H9 (cell line): ENCODE measurements at regions not wholly inside any gene's neighbourhood (a gene's known extent, or its start where the extent isn't known, plus 50 kb on each side); places are given as distances from the start of the nearest gene placed in this dataset.

Source experiments
- DNase-seq: peaks from one replicate; pipeline ENCODE4 v3.0.0-alpha.2; 2017
- H2AFZ ChIP-seq: one replicate; pipeline ENCODE4 v1.6.1; 2013; ENCODE audit warnings: mild to moderate bottlenecking, low read length, control low read depth, moderate library complexity
- H2AK5ac ChIP-seq: 2 replicates; pipeline ENCODE4 v1.6.1; 2013; ENCODE audit warnings: low read length, control low read depth, mixed read lengths; ENCODE audit not compliant: insufficient read length
- H2BK120ac ChIP-seq: one replicate; pipeline ENCODE4 v1.6.1; 2013; ENCODE audit warnings: low read depth, mild to moderate bottlenecking, low read length, control low read depth, inconsistent platforms; ENCODE audit not compliant: poor library complexity, severe bottlenecking
- H2BK12ac ChIP-seq: 2 replicates; pipeline ENCODE4 v1.6.1; 2013; ENCODE audit warnings: low read length, control low read depth, mixed read lengths, low read depth; ENCODE audit not compliant: insufficient read length
- H2BK15ac ChIP-seq: 2 replicates; pipeline ENCODE4 v1.6.1; 2013; ENCODE audit warnings: low read depth, low read length, control low read depth
- H2BK20ac ChIP-seq: one replicate; pipeline ENCODE4 v1.6.1; 2013; ENCODE audit warnings: low read depth, mild to moderate bottlenecking, low read length, control low read depth, inconsistent platforms; ENCODE audit not compliant: poor library complexity, severe bottlenecking
- H2BK5ac ChIP-seq: 2 replicates; pipeline ENCODE4 v1.6.1; 2013; ENCODE audit warnings: low read length, control low read depth, mixed read lengths; ENCODE audit not compliant: insufficient read length
- H3K14ac ChIP-seq: 2 replicates; pipeline ENCODE4 v1.6.1; 2013; ENCODE audit warnings: low read length, control low read depth; ENCODE audit not compliant: insufficient read depth
- H3K18ac ChIP-seq: 2 replicates; pipeline ENCODE4 v1.6.1; 2013; ENCODE audit warnings: low read depth, mild to moderate bottlenecking, mixed read lengths, low read length, control low read depth; ENCODE audit not compliant: insufficient read length
- H3K23ac ChIP-seq: 2 replicates; pipeline ENCODE4 v1.6.1; 2013; ENCODE audit warnings: low read length, control low read depth, mixed read lengths, low read depth; ENCODE audit not compliant: insufficient read length
- H3K23me2 ChIP-seq: 2 replicates; pipeline ENCODE4 v1.6.1; 2013; ENCODE audit warnings: low read depth, mild to moderate bottlenecking, mixed read lengths, low read length, control low read depth; ENCODE audit not compliant: insufficient read length, poor library complexity, severe bottlenecking
- H3K27ac ChIP-seq: 2 replicates; pipeline ENCODE4 v1.5.1; 2013; ENCODE audit warnings: low read length, control low read depth, mixed read lengths, low read depth; ENCODE audit not compliant: insufficient read length
- H3K27me3 ChIP-seq: 2 replicates; pipeline ENCODE4 v1.6.1; 2013; ENCODE audit warnings: low read length, control low read depth, inconsistent platforms; ENCODE audit not compliant: insufficient read depth
- H3K4ac ChIP-seq: 2 replicates; pipeline ENCODE4 v1.6.1; 2013; ENCODE audit warnings: low read depth, mild to moderate bottlenecking, control low read depth, inconsistent platforms, low read length, moderate library complexity
- H3K4me1 ChIP-seq: 2 replicates; pipeline ENCODE4 v1.6.1; 2013; ENCODE audit warnings: low read length, control low read depth, inconsistent platforms; ENCODE audit not compliant: insufficient read depth
- H3K4me2 ChIP-seq: 2 replicates; pipeline ENCODE4 v1.6.1; 2013; ENCODE audit warnings: low read length, control low read depth, mixed read lengths; ENCODE audit not compliant: insufficient read length, insufficient read depth
- H3K56ac ChIP-seq: 2 replicates; pipeline ENCODE4 v1.6.1; 2013; ENCODE audit warnings: low read depth, mild to moderate bottlenecking, mixed read lengths, low read length, control low read depth; ENCODE audit not compliant: insufficient read length
- H3K79me1 ChIP-seq: 2 replicates; pipeline ENCODE4 v1.6.1; 2013; ENCODE audit warnings: low read depth, mild to moderate bottlenecking, moderate library complexity, low read length, control low read depth, inconsistent platforms; ENCODE audit not compliant: insufficient read depth, poor library complexity, severe bottlenecking
- H3K79me2 ChIP-seq: 2 replicates; pipeline ENCODE4 v1.6.1; 2013; ENCODE audit warnings: low read length, control low read depth, inconsistent platforms; ENCODE audit not compliant: insufficient read depth
- H3K9ac ChIP-seq: 2 replicates; pipeline ENCODE4 v1.6.1; 2013; ENCODE audit warnings: low read length, control low read depth, mixed read lengths; ENCODE audit not compliant: insufficient read length; ENCODE audit errors: extremely low read depth
- H3K9me3 ChIP-seq: one replicate; pipeline ENCODE4 v1.6.1; 2013; ENCODE audit warnings: low read depth, low read length, inconsistent platforms; ENCODE audit not compliant: control insufficient read depth
- H3T11ph ChIP-seq: one replicate; pipeline ENCODE4 v1.6.1; 2013; ENCODE audit warnings: mild to moderate bottlenecking, low read length, control low read depth, inconsistent platforms
- H4K20me1 ChIP-seq: one replicate; pipeline ENCODE4 v1.6.1; 2013; ENCODE audit not compliant: control insufficient read depth, insufficient read length, insufficient read depth
- H4K5ac ChIP-seq: 2 replicates; pipeline ENCODE4 v1.6.1; 2013; ENCODE audit warnings: low read depth, mild to moderate bottlenecking, mixed read lengths, low read length, control low read depth; ENCODE audit not compliant: insufficient read length
- H4K8ac ChIP-seq: replicated peaks from 2 replicates; pipeline ENCODE4 v1.6.1; 2013; ENCODE audit warnings: low read length, control low read depth, mixed read lengths, low read depth; ENCODE audit not compliant: insufficient read length
- H4K91ac ChIP-seq: 2 replicates; pipeline ENCODE4 v1.6.1; 2013; ENCODE audit warnings: low read depth, mild to moderate bottlenecking, moderate library complexity, mixed read lengths, low read length, control low read depth; ENCODE audit not compliant: insufficient read length
- H3K27ac Mint-ChIP-seq, 3 experiments: 2 replicates in 2 of 3; 3 replicates in 1 of 3; pipeline ENCODE4 v1.8.0; 2020 to 2021; ENCODE audit warnings: mixed read lengths in 3 of 3, mild to moderate bottlenecking in 1 of 3, moderate library complexity in 1 of 3
- H3K27me3 Mint-ChIP-seq: 2 replicates; pipeline ENCODE4 v1.8.0; 2021; ENCODE audit warnings: low read depth, mild to moderate bottlenecking, moderate library complexity, mixed read lengths
- H3K36me3 Mint-ChIP-seq, 3 experiments: 2 replicates in 2 of 3; 3 replicates in 1 of 3; pipeline ENCODE4 v1.8.0; 2020 to 2021; ENCODE audit warnings: low read depth in 3 of 3, mixed read lengths in 3 of 3; ENCODE audit not compliant: insufficient read depth in 1 of 3
- H3K4me1 Mint-ChIP-seq, 2 experiments: 2 replicates each; pipeline ENCODE4 v1.8.0; 2020; ENCODE audit warnings: mixed read lengths in 2 of 2
- H3K4me3 Mint-ChIP-seq, 2 experiments: 2 replicates in 1 of 2; 3 replicates in 1 of 2; pipeline ENCODE4 v1.8.0; 2020 to 2021; ENCODE audit warnings: mild to moderate bottlenecking in 2 of 2, mixed read lengths in 2 of 2, moderate library complexity in 1 of 2
- H3K9me3 Mint-ChIP-seq, 2 experiments: 2 replicates in 1 of 2; 3 replicates in 1 of 2; pipeline ENCODE4 v1.8.0; 2020; ENCODE audit warnings: mild to moderate bottlenecking in 2 of 2, mixed read lengths in 2 of 2, moderate library complexity in 1 of 2
- WGBS: extraction: QIAGEN DNeasy Blood & Tissue Kit; methylation state at CpG from one replicate; pipeline ENCODE4 v1.1.7; 2013; ENCODE audit warnings: missing lambda C conversion rate, low lambda C conversion rate, mixed read lengths; ENCODE audit not compliant: insufficient read length; ENCODE audit errors: extremely low coverage; 5-methylcytosine and 5-hydroxymethylcytosine counted together
- TF ChIP-seq, protein P1 (sequence below): fragments of 200-600 bp; sonication (generic); conservative IDR thresholded peaks from 3 replicates; pipeline ENCODE4 v1.8.0; 2021; ENCODE audit warnings: antibody characterized with exemption, mild to moderate bottlenecking

GRCh38 chr4:138665851-138666250 lies 349.7 kb upstream of the NOCT start:
- no peaks in the 10 kb centered on the region for H3K9me3 ChIP-seq
- Mint-ChIP-seq H3K27me3 (peaks cover 4% of the 10 kb centered on the region), H3K27ac (no peak overlapping the region), H3K9me3 (no peaks in the 10 kb centered on the region), H3K4me3 (no peak overlapping the region), H3K36me3 (peaks cover 0 to 4% (median 0%) of the 10 kb centered on the region in 3 experiments; a peak in 3 of 7 replicates), H3K4me1 (peaks cover 8 to 13% of the 10 kb centered on the region in 2 experiments)
- no peak overlapping the region for H3K56ac ChIP-seq
- H3K4ac ChIP-seq = no peak overlapping the region
- no peak overlapping the region for H3K4me2 ChIP-seq
- H3K79me1 ChIP-seq = no peaks in the 10 kb centered on the region
- no peak overlapping the region for H2BK15ac ChIP-seq
- no CpG with 5 or more reads among the region's 4 CpGs for WGBS
- no peak overlapping the region for H2AFZ ChIP-seq
- no peaks in the 10 kb centered on the region for H3K27me3 ChIP-seq
- H3K23ac ChIP-seq = no peak overlapping the region
- no peak overlapping the region for H4K91ac ChIP-seq
- no peak for DNase-seq
- no peak overlapping the region for H2AK5ac ChIP-seq
- H3K14ac ChIP-seq = no peak overlapping the region
- no peak overlapping the region for H4K5ac ChIP-seq
- H4K20me1 ChIP-seq = no peaks in the 10 kb centered on the region
- H3T11ph ChIP-seq = no peak overlapping the region
- H3K18ac ChIP-seq = no peak overlapping the region
- TF ChIP-seq, protein P1, sequence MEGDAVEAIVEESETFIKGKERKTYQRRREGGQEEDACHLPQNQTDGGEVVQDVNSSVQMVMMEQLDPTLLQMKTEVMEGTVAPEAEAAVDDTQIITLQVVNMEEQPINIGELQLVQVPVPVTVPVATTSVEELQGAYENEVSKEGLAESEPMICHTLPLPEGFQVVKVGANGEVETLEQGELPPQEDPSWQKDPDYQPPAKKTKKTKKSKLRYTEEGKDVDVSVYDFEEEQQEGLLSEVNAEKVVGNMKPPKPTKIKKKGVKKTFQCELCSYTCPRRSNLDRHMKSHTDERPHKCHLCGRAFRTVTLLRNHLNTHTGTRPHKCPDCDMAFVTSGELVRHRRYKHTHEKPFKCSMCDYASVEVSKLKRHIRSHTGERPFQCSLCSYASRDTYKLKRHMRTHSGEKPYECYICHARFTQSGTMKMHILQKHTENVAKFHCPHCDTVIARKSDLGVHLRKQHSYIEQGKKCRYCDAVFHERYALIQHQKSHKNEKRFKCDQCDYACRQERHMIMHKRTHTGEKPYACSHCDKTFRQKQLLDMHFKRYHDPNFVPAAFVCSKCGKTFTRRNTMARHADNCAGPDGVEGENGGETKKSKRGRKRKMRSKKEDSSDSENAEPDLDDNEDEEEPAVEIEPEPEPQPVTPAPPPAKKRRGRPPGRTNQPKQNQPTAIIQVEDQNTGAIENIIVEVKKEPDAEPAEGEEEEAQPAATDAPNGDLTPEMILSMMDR = no peak
- no peak overlapping the region for H4K8ac ChIP-seq
- no peak overlapping the region for H2BK20ac ChIP-seq
- peaks cover 7% of the 10 kb centered on the region; the same call in 1 of the 2 replicates for H3K4me1 ChIP-seq
- no peak overlapping the region for H3K27ac ChIP-seq
- H2BK5ac ChIP-seq = no peak overlapping the region
- no peak overlapping the region for H3K9ac ChIP-seq
- H2BK120ac ChIP-seq = no peak overlapping the region
- no peaks in the 10 kb centered on the region for H3K23me2 ChIP-seq
- H3K79me2 ChIP-seq = no peaks in the 10 kb centered on the region
- H2BK12ac ChIP-seq = no peak overlapping the region
